Activated CD8-positive, alpha-beta memory T cell treated with anti-CD3 and anti-CD28 coated beads for 48 hours (primary cell): ENCODE measurements at regions not wholly inside any gene's neighbourhood (a gene's known extent, or its start where the extent isn't known, plus 50 kb on each side); places are given as distances from the start of the nearest gene placed in this dataset.
"Not testable (repeated sequence)": the region's sequence is repeated elsewhere in the genome, so short reads cannot be mapped to it uniquely, and the experiment has no call there.

Experiments used
- DNase-seq, 3 experiments: peaks; one replicate each; pipeline ENCODE4 v3.0.0-alpha.2; 2020; ENCODE audit warnings: low read depth in 2 of 3, low spot score in 2 of 3

DNA sequence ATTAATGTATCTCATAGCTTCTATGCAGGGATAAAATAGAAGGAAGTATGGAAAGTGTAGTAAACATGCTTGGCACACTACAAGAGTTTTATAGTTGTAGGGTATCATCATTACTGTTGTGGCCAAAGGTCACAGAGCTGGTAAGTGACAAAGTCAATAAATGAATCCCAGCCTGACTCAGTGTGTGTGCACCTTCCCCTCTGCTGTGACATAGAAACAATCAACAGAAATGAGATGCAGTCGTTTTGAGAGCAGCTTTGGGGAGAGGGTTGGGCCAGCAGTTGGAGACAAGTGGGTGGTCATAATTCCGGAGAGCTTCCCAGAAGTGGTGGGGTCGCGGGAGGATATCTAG, 82.4 kb upstream of the RBPJ start:
- DNase-seq: no peak

DNA sequence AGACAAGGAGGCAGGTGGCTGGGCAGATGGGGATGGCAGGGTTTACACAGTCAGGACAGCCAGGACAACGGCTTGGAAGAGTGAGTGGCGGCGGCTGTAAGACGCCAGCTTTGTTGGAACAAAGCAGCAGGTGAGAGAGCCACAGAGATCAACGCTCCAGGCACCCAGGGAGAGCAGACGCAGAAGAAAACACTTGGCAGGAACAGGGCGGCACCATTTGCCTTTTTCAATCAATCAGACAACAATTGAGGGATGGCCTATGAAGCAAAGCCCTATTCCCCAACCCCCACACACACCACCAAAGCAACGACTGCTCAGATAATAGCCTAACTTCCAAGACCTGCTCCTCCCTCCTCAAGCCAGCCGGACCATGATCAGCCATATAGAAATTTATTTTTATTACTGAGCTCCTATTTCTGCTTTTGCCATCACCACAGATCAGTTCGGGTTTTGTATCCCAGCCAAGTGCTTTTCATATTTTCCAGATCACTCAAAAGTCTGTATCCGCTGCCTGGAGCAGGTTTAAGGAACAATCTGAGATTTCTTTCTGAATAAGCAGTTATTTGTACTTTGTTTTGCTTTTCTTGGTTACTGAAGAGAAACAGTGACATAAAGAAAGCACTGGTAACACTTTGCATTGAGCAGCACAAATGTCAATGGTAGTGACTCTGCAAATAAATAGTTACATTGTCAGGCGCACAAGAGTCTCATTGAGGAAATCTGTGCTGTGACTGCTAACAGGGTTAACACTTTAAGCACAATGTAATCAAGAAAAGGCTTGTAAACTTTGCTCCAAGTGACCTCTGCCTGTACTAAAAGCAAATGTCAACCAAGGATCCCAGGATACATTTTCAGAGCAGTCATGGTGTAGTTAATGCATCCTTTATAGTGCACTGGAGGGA, 81.8 kb upstream of the RBPJ start:
- no peak for DNase-seq

DNA sequence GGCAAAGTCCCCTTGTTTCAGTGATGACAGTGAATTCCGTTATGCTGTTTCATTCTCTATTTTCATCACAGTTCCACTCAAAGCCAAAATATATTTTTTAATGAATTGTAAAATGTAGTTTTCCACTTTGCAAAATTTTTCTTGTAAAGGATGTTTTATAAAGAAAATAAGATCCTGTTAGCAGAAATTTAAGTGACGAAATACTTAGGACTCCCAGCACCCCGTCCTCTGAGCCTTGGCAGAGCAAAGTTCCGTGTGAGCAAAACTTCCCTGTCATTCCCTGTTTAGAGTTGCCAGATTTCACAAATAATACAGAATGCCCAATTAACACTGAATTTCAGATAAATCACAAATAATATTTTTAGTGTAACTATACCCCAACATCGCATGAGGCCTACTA, 81.0 kb upstream of the RBPJ start:
- DNase-seq: no peak

DNA sequence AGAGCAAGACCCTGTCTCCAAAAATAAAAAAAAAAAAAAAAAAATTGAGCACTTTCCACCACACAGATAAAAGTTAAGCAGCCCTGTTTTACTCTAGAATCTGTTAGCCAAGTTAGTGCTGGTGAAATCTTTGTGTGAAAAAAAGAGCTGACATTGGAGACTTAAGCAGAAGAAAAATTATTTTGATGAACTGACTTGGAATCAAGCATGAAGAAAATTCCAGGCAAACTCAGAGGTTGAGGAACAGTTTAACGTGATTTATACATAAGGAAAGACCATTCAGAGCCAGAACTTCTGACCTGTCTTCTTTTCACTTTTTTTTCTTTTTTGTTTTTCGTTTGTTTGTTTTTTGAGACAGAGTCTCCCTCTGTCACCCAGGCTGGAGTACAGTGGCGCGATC, 79.6 kb upstream of the RBPJ start:
- DNase-seq: no peak

DNA sequence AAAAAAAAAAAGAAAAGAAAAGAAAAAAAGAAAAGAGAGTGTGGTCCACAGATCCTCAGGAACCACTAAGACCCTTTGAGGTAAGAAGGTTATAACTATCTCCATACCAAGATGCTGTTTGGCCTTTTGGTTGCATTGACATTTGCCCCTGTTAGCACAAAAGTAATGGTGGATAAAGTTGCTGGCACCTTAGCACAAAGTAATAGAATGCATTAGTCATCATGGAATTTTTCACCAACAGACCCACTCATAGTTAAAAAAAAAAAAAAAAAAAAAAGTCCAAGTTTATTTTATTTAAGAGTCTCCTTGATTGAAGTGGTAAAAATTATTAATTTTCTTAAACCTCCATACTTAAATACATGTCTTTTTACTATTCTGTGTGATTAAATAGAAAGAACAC, 78.4 kb upstream of the RBPJ start:
- DNase-seq: no peak

DNA sequence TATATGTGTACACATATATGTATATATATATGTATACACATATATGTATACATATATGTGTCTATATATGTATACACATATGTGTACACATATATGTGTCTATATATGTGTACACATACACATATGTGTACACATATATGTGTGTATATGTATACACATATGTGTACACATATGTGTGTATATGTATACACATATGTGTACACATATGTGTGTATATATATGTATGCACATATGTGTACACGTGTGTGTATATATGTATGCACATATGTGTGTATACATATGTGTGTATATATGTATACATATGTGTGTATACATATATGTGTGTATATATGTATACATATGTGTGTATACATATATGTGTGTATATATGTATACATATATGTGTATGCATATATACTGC, 76.7 kb upstream of the RBPJ start:
- DNase-seq: not testable (repeated sequence)

DNA sequence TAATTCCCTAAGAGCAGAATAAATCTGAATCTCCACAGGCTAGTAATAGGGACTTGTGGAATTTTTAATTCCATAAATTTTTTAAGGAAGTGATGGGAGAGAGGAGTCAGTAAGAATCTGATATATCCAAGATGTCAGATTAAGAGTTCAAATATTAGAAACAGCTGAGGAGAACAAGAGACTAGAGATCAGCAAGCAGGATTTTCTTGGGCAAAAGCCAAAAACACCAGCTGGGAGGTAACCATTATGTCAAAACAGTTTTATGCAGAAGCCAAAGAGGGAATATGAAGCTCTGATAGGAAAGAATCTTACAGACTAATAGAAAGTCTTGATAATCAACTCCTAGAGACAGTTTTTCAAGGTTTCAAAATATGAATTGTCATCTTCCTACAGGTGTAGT, 72.2 kb upstream of the RBPJ start:
- no peak for DNase-seq

DNA sequence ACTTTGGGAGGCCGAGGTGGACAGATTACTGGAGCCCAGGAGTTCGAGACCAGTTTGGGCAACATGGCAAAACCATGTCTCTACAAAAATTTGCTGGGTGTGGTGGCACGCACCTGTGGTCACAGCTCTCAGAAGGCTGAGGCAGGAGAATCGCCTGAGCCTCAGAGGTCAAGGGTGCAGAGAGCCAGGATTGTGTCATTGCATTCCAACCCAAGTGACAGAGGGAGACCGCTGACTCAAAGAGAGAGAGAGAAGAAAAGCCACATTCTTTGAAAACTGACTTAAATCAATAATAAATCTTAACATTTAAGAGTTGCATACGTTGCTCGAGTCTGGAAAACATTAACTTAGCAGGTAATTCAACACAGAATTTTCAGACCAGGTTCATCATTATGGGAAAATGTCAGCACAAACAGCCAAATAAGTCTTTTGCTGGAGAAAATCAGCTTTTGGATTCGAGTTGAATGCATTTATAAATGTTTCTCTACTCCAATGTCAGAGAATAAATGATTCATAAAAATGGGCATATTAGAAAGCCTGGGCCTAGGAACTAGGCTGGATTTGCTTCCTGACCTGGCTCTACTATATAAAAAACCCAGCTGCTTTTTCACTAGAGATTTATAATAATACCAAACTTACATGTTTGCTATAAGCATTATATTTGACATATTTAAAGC, 68.3 kb upstream of the RBPJ start:
- no peak for DNase-seq

DNA sequence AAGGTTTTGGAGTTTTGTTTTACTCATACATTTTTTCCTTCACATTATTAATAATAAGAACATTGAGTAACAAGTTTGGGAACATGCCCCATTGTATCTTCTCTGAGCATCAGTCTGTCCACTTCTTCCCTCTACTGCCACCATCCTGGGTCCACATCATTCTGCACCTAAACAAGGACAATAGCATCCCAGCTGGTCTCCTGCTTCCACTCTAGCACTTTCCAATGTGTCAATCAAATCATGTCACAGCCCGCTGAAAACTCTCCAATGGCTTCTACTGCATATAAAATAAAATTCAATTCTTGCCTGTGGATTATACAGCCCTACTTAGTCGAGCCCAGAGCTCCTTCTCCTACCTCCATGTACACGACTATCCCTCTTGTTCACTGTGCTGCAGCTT, 66.8 kb upstream of the RBPJ start:
- no peak for DNase-seq

DNA sequence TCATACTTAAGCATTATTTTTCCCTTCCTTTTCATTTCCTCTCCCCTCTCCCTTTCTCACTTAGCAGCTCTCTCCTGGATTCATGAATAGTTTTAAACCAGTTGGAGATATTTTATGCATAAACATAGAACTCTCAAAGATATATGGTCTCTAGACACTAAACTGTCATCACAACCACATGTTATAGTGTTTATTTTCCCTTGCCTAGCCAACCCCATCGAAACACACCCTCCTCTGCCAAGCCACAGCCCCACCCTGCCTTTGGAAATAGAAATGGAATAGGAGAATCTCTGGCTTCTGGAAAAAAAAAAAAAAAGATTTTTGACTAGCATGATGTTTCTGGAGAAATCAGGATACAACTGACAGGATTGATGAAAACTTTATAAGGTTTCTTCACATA, 64.8 kb upstream of the RBPJ start:
- DNase-seq: no peak

DNA sequence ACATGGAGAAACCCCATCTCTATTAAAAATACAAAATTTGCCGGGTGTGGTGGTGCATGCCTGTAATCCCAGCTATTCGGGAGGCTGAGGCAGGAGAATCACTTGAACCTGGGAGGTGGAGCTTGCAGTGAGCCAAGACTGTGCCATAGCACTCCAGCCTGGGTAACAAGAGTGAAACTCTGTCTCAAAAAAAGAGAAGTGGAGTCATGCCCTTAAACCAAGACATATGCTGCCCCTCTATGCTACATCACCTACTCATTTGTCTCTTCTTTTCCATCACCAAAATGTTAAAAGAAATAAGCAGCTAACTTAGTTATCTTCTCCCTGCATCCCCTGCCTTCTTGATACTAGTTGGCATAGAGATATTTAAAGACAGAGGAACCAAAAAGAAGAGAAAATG, 63.4 kb upstream of the RBPJ start:
- not testable (repeated sequence) for DNase-seq

DNA sequence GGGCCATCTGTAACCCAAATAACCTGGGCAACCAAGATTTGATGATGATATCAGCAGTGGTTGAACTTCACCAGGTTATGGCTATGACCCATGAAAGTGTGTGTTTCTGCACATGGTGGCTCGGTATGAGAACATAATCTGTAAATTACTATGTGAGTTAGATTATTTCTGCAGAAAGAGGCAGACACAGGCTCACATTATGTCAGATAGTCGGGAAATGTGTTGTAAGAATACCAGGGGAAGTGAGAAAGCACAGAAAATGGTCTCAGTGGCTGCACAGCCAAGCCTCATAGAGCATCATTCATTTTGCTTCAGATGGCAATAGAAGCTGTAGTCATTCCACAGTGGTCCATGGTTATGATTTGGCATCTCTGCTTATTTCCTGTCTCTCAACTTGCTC, 63.0 kb upstream of the RBPJ start:
- no peak for DNase-seq

DNA sequence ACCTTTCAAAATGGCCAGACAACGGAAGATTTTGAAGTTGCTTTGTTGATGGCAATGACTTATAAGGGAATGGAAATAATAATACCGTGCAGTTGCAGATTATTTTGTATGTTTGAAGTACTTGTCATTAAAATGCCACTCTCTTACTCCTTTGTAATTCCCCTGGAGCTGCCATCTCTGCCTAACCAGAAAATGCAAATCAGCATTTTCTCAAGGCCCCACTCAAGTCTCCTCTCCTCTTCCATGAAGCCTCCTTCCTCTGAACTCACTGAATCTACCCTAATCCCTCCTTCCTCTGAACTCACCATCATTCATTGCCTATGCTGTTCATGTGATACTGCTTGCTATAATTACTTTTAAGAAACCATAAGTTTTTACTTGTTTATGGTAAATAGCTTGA, 60.2 kb upstream of the RBPJ start:
- no peak for DNase-seq

DNA sequence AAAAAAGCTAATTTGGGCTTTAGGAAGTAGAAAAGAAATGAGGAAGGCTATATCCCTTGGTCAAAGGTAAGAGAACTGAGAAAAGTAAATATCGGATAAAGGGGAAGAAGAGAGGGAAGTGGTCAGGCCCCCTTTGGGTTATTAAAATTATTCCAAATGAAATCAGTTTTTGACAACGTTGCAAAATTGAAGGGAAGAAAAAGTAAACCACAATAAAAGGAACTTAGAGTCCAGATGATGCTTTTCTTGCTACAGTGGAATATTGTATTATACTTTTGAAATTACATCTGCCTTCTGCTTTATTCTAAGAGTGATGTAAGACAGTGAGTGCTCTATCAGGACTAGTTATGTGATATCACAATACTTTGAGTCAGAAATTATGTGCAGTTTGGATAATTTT, 59.4 kb upstream of the RBPJ start:
- no peak for DNase-seq

DNA sequence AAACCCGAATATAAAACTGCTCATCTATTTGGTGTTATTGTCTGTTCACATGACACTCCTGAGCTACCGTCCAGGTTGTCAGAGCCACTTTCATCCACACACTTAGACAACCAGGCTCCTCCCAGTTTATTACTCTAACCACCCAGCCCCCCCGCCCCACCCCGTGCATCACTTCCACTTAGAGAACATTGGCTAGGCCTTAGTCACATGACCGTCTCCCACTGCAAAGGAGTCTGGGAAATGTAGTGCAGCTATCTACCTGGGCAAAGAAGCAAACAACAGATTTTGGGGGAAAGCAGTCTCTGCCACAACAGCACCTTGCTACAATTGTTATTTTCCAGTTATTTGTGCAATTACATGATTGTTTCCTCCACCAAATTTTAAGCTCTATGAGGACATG, 57.6 kb upstream of the RBPJ start:
- DNase-seq: no peak

DNA sequence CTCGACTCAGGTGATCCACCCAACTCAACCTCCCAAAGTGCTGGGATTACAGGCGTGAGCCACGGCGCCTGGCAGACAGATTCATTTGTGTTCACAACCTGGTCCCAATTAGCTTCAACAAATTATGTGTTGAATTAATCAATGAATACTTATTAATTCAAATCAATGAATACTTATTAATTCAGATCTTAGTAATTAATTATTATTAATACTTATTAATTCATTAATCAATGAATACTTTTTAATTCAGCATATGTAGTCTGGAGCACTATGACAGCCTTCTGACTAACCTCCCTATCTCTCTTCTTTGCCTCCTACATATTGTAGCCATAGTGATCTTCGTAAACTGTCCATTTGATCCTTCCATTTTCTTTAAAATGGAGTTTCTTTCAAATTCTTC, 56.7 kb upstream of the RBPJ start:
- DNase-seq: no peak

DNA sequence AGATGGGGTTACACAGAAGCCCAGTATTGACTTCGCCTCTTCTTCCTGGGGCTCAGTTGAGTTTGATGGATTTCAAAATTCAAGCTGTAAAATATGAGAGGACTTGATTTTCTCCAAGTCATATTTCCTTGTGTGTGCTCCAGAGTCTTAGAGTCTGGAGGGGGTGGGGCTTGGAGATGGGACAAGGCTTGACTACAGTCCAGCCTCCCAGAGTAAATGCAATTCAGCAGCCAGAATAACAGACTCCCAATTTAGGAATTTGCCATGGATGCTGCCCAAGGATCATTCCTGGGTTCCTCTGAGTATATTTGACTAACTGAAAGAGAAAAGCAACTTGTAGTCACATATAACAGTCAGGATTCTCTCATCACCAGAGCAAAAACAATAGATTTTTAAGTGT, 53.7 kb upstream of the RBPJ start:
- no peak for DNase-seq

DNA sequence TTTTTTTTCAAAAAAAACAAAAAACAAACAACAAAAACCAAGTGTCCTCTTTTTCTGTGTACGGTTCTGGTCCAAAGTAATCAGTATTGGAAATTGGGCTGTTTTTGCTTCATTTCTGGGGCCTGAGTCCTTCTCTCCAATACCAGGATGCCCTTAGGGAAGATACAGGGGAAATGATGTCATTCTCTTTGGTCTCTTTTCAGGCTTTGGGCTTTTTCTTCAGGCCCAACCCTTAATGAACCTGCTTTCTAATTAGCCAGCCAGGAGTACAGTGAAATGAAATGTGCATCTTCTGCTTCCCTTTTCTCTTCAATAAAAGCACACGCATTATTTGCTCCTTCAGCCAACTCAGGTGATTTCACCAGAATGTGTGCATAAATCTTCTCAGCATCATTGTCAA, 52.6 kb upstream of the RBPJ start:
- no peak for DNase-seq

DNA sequence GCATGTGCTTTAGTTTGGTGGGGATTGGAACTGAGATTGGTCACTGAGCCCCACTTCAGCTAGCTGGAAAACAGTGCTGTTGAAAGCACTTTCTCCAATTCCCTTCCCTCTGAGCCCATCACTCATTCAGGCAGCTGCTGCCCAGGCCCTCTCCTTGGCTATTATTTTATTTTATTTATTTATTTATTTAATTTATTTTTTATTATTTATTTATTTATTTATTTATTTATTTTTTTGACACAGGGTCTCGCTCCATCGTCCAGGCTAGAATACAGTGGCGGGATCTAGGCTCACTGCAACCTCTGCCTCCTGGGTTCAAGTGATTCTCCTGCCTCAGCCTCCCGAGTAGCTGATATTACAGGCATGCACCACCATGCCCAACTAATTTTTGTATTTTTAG, 51.8 kb upstream of the RBPJ start:
- no peak for DNase-seq
